Gastroesophageal sphincter (tissue), 3 donors: ENCODE measurements at regions not wholly inside any gene's neighbourhood (a gene's known extent, or its start where the extent isn't known, plus 50 kb on each side); places are given as distances from the start of the nearest gene placed in this dataset.

Source experiments
- EP300 ChIP-seq: sonication (generic); formaldehyde crosslinking; IDR thresholded peaks from one replicate; pipeline ENCODE4 v1.6.1; 2017; ENCODE audit warnings: antibody characterized with exemption, mild to moderate bottlenecking
- POLR2A ChIP-seq, 2 donors: fragments of 450-650 bp; IDR thresholded peaks; one replicate each; pipeline ENCODE4 v1.6.1; 2017; ENCODE audit warnings: antibody characterized with exemption in 2 of 2, mild to moderate bottlenecking in 2 of 2, moderate library complexity in 1 of 2
- POLR2AphosphoS5 ChIP-seq: sonication (generic); formaldehyde crosslinking; IDR thresholded peaks from one replicate; pipeline ENCODE4 v1.6.1; 2017; ENCODE audit warnings: antibody characterized with exemption
- TF ChIP-seq, protein P1 (sequence below), 4 experiments: fragments of 200-600 bp in 2 of 4; fragments of 450-650 bp in 2 of 4; sonication (generic) in 1 of 4; IDR thresholded peaks; one replicate each; pipeline ENCODE4 v1.5.1; 2017 to 2019; ENCODE audit warnings: antibody characterized with exemption in 4 of 4, mild to moderate bottlenecking in 2 of 4, moderate library complexity in 2 of 4

DNA sequence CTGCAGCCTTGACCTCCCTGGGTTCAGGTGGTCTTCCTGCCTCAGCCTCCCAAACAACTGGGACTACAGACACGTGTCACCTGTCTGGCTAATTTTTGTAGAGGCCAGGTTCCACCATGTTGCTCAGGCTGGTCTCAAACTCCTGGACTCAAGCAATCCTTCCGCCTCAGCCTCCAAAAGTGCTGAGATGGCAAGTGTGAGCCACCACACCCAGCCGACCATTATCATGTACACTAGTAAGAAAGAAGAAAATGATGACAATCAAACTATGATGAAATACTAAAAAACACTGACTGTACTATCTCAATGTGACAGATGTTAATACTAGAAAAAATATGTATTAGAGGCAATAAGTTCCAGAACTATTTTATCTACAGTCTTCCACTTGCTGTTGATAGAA, 420.9 kb downstream of the TRIB2 start:
- no peak for TF ChIP-seq POLR2A (IDR thresholded peaks at IDR 0.05)
- TF ChIP-seq, protein P1, sequence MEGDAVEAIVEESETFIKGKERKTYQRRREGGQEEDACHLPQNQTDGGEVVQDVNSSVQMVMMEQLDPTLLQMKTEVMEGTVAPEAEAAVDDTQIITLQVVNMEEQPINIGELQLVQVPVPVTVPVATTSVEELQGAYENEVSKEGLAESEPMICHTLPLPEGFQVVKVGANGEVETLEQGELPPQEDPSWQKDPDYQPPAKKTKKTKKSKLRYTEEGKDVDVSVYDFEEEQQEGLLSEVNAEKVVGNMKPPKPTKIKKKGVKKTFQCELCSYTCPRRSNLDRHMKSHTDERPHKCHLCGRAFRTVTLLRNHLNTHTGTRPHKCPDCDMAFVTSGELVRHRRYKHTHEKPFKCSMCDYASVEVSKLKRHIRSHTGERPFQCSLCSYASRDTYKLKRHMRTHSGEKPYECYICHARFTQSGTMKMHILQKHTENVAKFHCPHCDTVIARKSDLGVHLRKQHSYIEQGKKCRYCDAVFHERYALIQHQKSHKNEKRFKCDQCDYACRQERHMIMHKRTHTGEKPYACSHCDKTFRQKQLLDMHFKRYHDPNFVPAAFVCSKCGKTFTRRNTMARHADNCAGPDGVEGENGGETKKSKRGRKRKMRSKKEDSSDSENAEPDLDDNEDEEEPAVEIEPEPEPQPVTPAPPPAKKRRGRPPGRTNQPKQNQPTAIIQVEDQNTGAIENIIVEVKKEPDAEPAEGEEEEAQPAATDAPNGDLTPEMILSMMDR (IDR thresholded peaks at IDR 0.05): no peak
- no peak for TF ChIP-seq EP300
- no peak for TF ChIP-seq POLR2AphosphoS5
